Stimulated activated naive CD8-positive, alpha-beta T cell treated with anti-CD3 and anti-CD28 coated beads, Interleukin-15, amount 100 ng/mL, for 72 hours (primary cell): ENCODE measurements at regions not wholly inside any gene's neighbourhood (a gene's known extent, or its start where the extent isn't known, plus 50 kb on each side); places are given as distances from the start of the nearest gene placed in this dataset.
"Not testable (repeated sequence)": the region's sequence is repeated elsewhere in the genome, so short reads cannot be mapped to it uniquely, and the experiment has no call there.

Experiments used
- ATAC-seq: fragments of 150-1000 bp; cut with Tn5 transposase; 2 replicates; pipeline ENCODE4 v1.10.0; 2021; ENCODE audit warnings: mild to moderate bottlenecking, moderate library complexity
- DNase-seq, 2 donors: peaks; one replicate each; pipeline ENCODE4 v3.0.0; 2021 to 2022
- H3K27ac Mint-ChIP-seq, 2 donors: one replicate each; pipeline ENCODE4 v1.8.0; 2022; ENCODE audit warnings: mild to moderate bottlenecking in 2 of 2, mixed read lengths in 2 of 2, moderate library complexity in 2 of 2
- H3K27me3 Mint-ChIP-seq: one replicate; pipeline ENCODE4 v1.8.0; 2022; ENCODE audit warnings: mixed read lengths
- H3K4me1 Mint-ChIP-seq: one replicate; pipeline ENCODE4 v1.8.0; 2022; ENCODE audit warnings: mild to moderate bottlenecking, mixed read lengths
- H3K4me3 Mint-ChIP-seq, 2 donors: one replicate each; pipeline ENCODE4 v1.8.0; 2022; ENCODE audit warnings: mild to moderate bottlenecking in 2 of 2, mixed read lengths in 2 of 2, moderate library complexity in 1 of 2
- H3K9me3 Mint-ChIP-seq, 2 donors: one replicate each; pipeline ENCODE4 v1.8.0; 2022; ENCODE audit warnings: mixed read lengths in 2 of 2

DNA sequence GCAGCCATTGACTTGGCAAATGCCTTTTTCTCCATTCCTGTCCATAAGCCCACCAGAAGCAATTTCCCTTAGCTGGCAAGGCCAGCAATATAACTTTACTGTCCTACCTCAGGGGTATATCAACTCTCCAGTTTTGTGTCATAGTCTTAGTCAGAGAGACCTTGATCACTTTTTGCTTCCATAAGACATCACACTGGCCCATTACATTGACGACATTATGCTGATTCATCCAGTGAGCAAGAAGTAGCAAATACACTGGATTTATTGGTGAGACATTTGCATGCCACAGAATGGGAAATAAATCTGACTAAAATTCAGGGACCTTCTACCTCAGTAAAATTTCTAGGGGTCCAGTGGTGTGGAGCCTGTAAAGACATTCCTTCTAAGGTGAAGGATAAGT, 649.7 kb upstream of the ANKRD30A start:
- H3K4me1 Mint-ChIP-seq, result no peaks in the 10 kb centered on the region
- no peak overlapping the region for H3K4me3 Mint-ChIP-seq
- no peak overlapping the region for H3K27ac Mint-ChIP-seq
- no peaks in the 10 kb centered on the region for H3K9me3 Mint-ChIP-seq
- ATAC-seq (no peak), DNase-seq (no peak)
- H3K27me3 Mint-ChIP-seq, result no peaks in the 10 kb centered on the region

DNA sequence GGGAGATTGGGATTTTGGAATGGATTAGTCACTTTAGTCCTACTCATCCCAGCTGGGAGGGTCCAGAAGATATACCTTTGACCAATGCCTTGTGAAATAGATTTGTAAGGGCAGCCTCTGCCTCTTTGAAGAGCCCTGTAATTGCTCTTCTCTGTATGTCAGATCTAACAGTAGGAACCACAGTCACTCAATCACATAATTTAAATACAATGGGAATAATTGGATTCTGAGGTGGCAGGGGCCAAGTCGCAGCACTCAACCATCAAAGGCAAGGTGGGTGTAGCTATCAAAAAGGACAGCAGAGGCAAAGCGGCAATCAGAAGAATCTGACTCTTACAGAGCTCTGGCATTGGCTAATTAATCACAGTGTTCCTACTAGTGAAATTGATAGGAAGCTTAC, 650.9 kb upstream of the ANKRD30A start:
- no peaks in the 10 kb centered on the region for H3K27me3 Mint-ChIP-seq

DNA sequence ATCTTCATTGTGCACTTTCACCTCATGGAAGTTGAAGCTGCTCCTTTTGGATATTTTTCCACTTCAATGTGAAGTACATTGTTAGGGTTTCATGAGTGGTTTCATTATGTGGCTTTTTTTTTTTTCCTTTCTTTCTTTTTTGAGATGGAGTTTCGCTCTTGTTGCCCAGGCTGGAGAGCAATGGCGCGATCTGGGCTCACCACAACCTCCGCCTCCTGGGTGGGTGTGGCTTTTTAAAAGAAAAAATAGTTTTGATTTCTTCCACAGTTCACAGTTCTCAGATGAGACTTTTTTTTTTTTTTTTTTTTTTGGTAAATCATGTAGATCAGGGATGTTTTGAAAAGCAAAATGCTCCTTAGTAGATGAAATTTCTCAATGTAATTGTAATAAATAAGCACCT, 652.3 kb upstream of the ANKRD30A start:
- no peaks in the 10 kb centered on the region for H3K9me3 Mint-ChIP-seq
- no peak overlapping the region for H3K4me3 Mint-ChIP-seq
- no peak for ATAC-seq
- no peak for DNase-seq
- H3K27me3 Mint-ChIP-seq, result no peaks in the 10 kb centered on the region
- H3K27ac Mint-ChIP-seq, result no peak overlapping the region
- H3K4me1 Mint-ChIP-seq, result no peaks in the 10 kb centered on the region

More for the DNA sequence above, 650.9 kb upstream of the ANKRD30A start:
- Mint-ChIP-seq H3K4me1 (no peaks in the 10 kb centered on the region), H3K27ac (no peak overlapping the region), H3K4me3 (no peak overlapping the region), H3K9me3 (no peaks in the 10 kb centered on the region)
- DNase-seq (no peak), ATAC-seq (no peak)

DNA sequence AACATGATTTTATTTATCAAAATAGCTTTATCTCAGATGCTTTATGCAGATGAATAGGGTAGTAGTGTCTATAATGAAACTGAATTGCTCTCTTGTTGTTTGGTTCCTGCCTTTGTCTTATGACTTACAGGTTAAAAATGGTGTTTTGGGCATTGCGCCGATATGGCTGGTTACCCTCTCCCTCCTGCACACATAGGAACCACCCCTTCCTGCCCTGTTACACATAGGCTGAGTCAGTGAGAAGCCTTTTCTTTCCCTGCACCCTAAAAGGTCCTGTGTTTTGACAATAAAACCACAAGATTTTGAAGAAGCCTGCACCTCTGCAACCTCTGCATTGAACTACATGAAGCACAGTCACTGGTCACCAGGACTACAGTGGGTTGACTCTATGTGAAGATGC, 655.8 kb upstream of the ANKRD30A start:
- no peaks in the 10 kb centered on the region for H3K9me3 Mint-ChIP-seq
- DNase-seq, result no peak
- H3K27me3 Mint-ChIP-seq, result no peaks in the 10 kb centered on the region
- no peak overlapping the region for H3K27ac Mint-ChIP-seq
- H3K4me3 Mint-ChIP-seq, result no peak overlapping the region
- no peaks in the 10 kb centered on the region for H3K4me1 Mint-ChIP-seq
- no peak for ATAC-seq

DNA sequence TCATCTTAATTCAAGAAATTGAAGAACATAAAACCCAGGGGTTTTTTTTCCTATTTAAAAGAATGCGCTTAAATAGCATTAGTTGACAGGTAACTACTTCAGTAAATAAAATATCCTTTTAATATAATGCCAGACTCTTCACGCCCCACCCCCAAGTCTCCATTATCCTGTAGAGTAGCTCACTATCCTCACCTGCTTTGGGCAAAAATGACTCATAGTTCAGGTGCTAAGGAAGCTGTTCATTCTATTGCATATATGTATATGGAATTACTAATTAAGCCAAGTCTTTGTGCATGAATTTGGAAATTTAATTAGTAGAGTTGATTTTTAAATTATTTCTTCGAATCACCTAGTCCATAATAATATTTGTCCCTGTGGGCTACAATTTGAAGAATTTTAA, 656.8 kb upstream of the ANKRD30A start:
- no peak overlapping the region for H3K27ac Mint-ChIP-seq
- H3K27me3 Mint-ChIP-seq, result no peaks in the 10 kb centered on the region
- no peak for DNase-seq
- H3K4me3 Mint-ChIP-seq, result no peak overlapping the region
- H3K9me3 Mint-ChIP-seq, result no peaks in the 10 kb centered on the region
- no peak for ATAC-seq
- no peaks in the 10 kb centered on the region for H3K4me1 Mint-ChIP-seq

DNA sequence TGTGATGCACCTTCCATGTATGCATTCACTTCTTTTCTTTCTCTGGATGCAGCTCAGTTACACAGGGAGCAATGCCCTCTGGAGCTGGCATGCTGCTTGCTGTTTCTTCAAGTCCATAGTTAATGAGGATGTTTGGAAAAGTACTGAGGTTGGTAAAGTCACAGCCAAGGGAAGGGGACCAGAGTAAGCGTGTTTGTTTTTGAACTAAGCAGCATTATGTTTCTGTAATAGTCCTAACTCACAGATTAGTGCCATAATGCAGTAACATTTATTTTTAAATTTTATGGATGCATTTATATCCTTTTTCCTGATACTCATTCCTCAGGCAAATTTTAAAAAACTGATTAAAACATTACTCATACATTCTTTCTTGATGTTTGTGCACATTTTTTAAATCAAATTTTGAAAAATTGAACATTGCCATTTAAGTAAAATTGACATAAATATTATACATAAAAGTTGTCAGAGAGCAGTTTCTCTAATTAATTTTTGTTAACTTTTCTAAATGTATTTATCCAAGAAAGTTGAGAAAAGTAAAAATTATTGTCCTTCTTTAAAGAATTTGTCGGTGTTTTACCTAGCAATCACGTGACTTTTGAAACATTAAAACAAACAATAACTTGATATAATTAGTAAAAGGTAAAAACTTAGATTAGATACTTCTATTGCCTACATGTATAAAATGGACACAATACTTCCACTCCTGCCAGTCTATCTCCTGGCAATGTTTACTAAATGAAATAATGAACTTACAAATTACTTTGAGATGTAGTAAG, 659.6 kb upstream of the ANKRD30A start:
- DNase-seq (no peak), ATAC-seq (no peak)
- H3K4me1 Mint-ChIP-seq, result no peaks in the 10 kb centered on the region
- H3K27ac Mint-ChIP-seq, result no peak overlapping the region
- peaks cover 5 to 10% of the 10 kb centered on the region in 2 donors for H3K9me3 Mint-ChIP-seq
- no peak overlapping the region for H3K4me3 Mint-ChIP-seq
- no peaks in the 10 kb centered on the region for H3K27me3 Mint-ChIP-seq

DNA sequence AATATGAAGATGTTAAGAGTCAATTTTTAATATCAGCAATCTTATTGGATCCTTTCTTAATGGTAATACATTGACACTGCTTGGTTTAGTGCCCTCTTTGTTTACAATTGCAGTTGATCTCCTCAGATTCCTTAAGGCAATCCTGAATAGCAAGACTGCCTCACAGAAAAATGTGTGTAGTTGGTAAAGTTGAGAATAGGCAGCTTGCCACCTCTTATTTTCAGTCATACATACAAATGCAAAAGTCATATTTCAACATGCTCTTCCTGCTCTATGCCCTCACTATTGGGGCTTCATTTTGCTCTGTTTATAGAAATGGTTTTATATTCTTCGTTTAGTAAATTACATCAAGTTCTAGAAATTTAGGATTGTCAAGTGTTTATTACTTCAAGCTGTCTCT, 661.1 kb upstream of the ANKRD30A start:
- Mint-ChIP-seq H3K27me3 (no peaks in the 10 kb centered on the region), H3K4me1 (no peaks in the 10 kb centered on the region), H3K4me3 (no peak overlapping the region), H3K9me3 (peaks cover 5 to 13% of the 10 kb centered on the region in 2 donors), H3K27ac (no peak overlapping the region)
- DNase-seq, result no peak
- ATAC-seq, result no peak

DNA sequence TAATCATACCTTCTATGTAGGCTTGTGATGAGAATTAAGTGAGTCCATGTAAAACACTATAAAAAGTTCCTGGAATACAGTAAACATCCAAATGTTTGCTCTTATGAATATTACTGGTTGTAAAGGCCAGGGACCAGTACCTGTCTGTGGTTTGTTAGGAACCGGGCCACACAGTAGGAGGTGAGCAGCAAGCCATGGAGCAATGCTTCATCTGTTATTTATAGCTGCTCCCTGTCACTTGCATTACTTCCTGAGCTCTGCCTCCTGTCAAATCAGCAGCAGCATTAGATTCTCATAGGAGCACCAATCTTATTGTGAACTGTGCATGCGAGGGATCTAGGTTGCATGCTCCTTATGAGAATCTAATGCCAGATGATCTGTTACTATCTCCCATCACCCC, 662.0 kb upstream of the ANKRD30A start:
- no peak for DNase-seq
- no peaks in the 10 kb centered on the region for H3K27me3 Mint-ChIP-seq
- H3K4me3 Mint-ChIP-seq, result no peak overlapping the region
- no peak for ATAC-seq
- H3K4me1 Mint-ChIP-seq, result no peaks in the 10 kb centered on the region
- peaks cover 9 to 22% of the 10 kb centered on the region in 2 donors for H3K9me3 Mint-ChIP-seq
- no peak overlapping the region for H3K27ac Mint-ChIP-seq

DNA sequence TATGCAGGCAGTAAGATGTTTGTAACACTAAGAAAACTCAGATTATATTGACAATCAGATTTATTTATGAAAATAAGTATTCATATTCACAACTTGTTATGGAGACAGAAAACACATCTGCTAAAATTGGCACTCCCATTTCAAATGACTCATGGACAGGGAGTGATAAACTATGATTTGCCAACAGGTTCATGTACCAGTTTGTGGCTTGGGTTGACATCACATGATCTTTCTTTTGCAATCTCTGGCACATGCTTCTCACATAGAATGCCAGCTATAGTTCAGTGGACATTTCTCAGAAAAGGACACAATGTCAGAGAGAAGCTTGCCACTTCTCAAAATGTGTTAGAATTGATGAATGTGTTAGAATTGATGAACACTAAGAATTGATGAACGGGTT, 663.2 kb upstream of the ANKRD30A start:
- no peak for ATAC-seq
- H3K27ac Mint-ChIP-seq, result no peak overlapping the region
- no peak overlapping the region for H3K4me3 Mint-ChIP-seq
- no peaks in the 10 kb centered on the region for H3K27me3 Mint-ChIP-seq
- no peaks in the 10 kb centered on the region for H3K4me1 Mint-ChIP-seq
- peaks cover 11 to 27% of the 10 kb centered on the region in 2 donors for H3K9me3 Mint-ChIP-seq
- no peak for DNase-seq

DNA sequence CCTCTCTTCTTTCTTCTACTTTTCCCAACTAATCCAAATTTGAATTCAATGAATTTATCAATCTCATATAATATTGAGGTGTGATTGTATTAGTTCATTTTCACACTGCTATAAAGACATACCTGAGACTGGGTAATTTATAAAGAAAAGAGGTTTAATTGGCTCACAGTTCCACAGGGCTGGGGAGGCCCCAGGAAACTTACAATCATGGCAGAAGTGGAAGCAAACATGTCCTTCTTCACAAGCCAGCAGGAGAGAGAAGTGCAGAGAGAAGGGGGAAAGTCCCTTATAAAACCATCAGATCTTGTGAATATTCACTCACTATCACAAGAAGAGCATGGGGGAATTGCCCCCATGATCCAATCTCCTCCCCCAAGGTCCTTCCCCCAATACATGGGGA, 667.0 kb upstream of the ANKRD30A start:
- H3K4me3 Mint-ChIP-seq, H3K4me1 Mint-ChIP-seq, H3K27me3 Mint-ChIP-seq, DNase-seq, H3K27ac Mint-ChIP-seq, ATAC-seq: not testable (repeated sequence)
- peaks cover 11 to 27% of the 10 kb centered on the region in 2 donors for H3K9me3 Mint-ChIP-seq

DNA sequence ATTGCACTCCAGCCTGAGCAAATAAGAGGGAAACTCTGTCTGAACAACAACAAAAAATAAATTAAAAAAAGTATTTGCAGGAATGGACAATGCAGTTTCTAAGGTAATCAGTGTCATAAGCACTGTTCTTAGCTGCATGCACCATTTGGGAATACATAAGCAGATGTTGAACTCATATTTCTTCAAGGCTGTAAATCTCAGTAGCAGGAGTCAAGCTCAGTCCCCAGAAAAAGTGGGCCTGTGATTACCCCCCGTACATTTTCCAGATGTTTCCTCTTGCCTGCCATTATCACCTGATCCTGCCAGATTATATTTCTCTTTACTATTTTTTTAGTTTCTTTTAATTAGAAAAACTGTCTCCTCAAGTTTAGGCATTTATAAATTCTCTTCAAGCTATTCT, 667.6 kb upstream of the ANKRD30A start:
- no peaks in the 10 kb centered on the region for H3K4me1 Mint-ChIP-seq
- H3K9me3 Mint-ChIP-seq, result peaks cover 11 to 27% of the 10 kb centered on the region in 2 donors
- H3K4me3 Mint-ChIP-seq, result no peak overlapping the region
- H3K27ac Mint-ChIP-seq, result no peak overlapping the region
- no peaks in the 10 kb centered on the region for H3K27me3 Mint-ChIP-seq
- no peak for ATAC-seq
- no peak for DNase-seq

DNA sequence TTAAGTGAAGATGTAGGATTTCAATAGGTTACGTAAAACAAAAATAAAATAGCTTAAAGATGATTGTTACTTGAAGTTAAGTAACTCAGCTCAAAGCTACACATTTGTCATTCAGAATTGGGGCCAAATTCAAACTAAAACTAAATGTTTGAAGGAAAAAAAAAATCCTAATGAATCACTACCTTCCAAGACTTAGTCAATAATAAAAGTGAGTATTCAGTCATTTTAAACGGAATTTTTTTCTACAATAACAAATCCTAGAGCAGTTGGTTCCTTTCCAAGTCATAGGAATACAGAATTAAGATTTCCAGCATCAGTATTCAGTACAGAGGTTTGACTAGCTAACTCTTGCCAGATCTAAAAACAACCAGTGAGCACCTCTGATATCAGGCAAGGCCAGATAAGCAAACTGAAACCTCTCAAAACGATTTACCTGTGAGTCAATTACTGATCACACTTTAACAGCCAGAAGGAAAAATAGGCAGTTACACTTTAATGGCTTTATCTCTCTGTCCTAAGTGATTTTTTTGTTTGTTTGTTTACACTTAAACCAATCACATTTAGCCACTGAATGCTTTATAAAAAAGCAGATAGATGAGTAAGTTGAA, 669.8 kb upstream of the ANKRD30A start:
- H3K4me1 Mint-ChIP-seq, result no peaks in the 10 kb centered on the region
- ATAC-seq (no peak), DNase-seq (no peak)
- H3K9me3 Mint-ChIP-seq, result peaks cover 6 to 15% of the 10 kb centered on the region in 2 donors
- no peak overlapping the region for H3K4me3 Mint-ChIP-seq
- no peak overlapping the region for H3K27ac Mint-ChIP-seq
- H3K27me3 Mint-ChIP-seq, result no peaks in the 10 kb centered on the region

DNA sequence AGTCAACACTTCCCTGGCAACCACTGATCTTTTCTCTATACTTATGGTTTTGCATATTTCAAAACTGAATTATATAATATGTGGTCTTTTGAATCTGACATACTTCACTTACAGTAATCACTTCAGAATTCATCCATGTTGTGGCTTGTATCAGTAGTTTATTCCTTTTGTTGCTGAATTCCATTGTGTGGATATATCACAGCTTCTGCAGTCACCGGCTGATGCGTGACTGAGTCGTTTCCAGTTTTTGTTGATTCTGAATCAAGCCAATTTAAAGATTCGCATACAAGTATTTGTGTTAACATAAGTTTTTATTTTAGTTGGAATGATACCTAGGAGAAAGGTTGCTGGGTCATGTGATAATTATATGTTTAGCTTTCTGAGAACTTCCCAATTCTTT, 672.5 kb upstream of the ANKRD30A start:
- ATAC-seq, result no peak
- no peaks in the 10 kb centered on the region for H3K9me3 Mint-ChIP-seq
- H3K27ac Mint-ChIP-seq, result no peak overlapping the region
- H3K4me3 Mint-ChIP-seq, result no peak overlapping the region
- DNase-seq, result no peak
- H3K27me3 Mint-ChIP-seq, result no peaks in the 10 kb centered on the region
- H3K4me1 Mint-ChIP-seq, result no peaks in the 10 kb centered on the region

DNA sequence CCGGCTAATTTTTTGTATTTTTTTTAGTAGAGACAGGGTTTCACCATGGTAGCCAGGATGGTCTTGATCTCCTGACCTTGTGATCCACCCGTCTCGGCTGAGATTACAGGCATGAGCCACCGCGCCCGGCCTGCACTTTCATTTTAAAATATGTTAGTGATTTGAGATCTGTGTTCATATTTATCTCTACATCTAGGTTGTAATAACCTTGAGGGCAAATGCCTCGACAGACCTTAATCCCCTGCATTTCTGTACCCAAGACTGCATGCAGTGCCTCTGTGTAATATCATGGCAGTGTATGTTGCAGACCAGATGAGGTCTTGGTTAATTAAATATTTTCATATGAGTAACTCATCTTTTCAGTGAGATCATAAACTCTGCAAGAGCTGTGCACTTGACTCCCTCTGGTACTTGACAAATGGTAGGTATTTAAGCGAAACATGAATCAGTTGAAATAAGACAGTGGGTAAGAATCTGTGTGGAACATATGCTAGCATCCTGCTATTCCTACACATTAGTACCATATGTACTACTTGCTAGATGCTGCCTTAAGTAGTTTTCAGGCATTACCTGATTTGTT, 673.9 kb upstream of the ANKRD30A start:
- H3K27ac Mint-ChIP-seq, result no peak overlapping the region
- H3K9me3 Mint-ChIP-seq, result no peaks in the 10 kb centered on the region
- H3K4me3 Mint-ChIP-seq, result no peak overlapping the region
- no peaks in the 10 kb centered on the region for H3K27me3 Mint-ChIP-seq
- H3K4me1 Mint-ChIP-seq, result no peaks in the 10 kb centered on the region
- no peak for ATAC-seq
- no peak for DNase-seq

DNA sequence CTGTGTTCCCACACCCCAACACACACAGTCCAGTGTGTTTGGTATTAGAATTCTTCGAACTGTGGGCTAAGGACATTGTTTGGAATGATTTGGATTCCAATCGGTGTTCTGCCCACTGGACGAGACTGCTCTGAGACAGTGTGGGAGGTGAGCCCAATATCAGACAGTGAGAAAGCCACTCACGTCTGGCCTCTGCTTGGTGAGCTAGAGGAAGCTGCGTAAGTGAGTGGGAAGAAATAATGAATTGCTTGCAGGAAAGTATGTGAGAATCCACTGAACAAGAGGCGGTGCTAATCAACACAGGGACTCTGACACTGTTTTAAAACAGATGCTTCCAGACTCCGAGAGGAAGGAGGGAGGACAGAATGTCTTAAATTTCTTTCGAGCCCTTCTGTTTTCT, 675.0 kb upstream of the ANKRD30A start:
- Mint-ChIP-seq H3K27me3 (no peaks in the 10 kb centered on the region), H3K9me3 (no peaks in the 10 kb centered on the region), H3K4me3 (no peak overlapping the region), H3K27ac (no peak overlapping the region), H3K4me1 (no peaks in the 10 kb centered on the region)
- no peak for ATAC-seq
- DNase-seq, result no peak
